GM10266 (cell line): ENCODE measurements at regions not wholly inside any gene's neighbourhood (a gene's known extent, or its start where the extent isn't known, plus 50 kb on each side); places are given as distances from the start of the nearest gene placed in this dataset.

Source experiments
- DNase-seq: peaks from one replicate; pipeline ENCODE4 v3.0.0; 2012; ENCODE audit errors: extremely low spot score
- CTCF ChIP-seq: IDR thresholded peaks from 2 replicates; pipeline ENCODE4 v1.5.1; 2012; ENCODE audit warnings: mild to moderate bottlenecking, low read depth; ENCODE audit not compliant: control insufficient read depth, insufficient read depth; ENCODE audit errors: missing control alignments

GRCh38 chr13:27699952-27700351 is 78.3 kb downstream of the POLR1D start:
- no peak for TF ChIP-seq CTCF
- DNase-seq: no peak

- no peak for DNase-seq
- TF ChIP-seq CTCF: no peak
Measured at GRCh38 chr13:27704681-27705080, 83.0 kb downstream of the POLR1D start.

DNA sequence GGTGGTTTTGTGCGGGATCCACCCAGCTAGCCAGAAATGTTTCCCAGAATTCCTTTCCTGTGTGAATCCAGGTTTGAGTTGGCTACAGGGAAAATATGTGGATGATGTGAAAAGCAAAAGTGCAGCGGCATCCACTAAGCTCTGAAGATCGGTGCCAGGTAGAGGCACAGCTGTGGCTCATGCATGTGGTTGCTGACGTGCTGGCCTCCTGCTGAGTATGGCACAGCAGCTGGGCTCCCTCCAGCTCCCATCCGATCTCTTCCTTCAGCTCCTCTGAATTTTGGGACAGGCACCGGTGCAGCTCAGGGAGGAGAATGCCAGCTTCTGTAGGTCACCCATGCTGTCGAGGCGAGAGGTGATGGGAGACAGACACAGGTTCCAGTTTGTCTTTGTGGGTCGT is 84.0 kb upstream of the GSX1 start:
- TF ChIP-seq CTCF: no peak

GRCh38 chr13:27709779-27710178 is 82.5 kb upstream of the GSX1 start:
- no peak for TF ChIP-seq CTCF
- no peak for DNase-seq

More for the DNA sequence above, 84.0 kb upstream of the GSX1 start:
- no peak for DNase-seq

- TF ChIP-seq CTCF: peak; percentile 4
- DNase-seq: no peak
Measured at GRCh38 chr13:27712421-27712820, 79.9 kb upstream of the GSX1 start.

DNA sequence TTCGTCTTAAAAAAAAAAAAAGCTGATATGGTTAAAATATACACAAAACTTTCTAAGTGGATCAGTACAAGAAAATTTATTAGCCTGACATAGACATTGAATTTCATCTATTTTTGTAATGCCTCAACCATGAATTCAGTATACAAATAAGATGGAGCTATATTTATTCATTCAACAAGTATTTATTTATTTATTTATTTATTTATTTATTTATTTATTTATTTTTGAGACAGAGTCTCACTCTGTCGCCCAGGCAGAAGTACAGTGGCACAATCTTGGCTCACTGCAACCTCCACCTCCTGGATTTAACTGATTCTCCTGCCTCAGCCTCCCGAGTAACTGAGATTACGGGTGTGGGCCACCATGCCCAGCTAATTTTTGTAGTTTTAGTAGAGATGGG is 78.5 kb upstream of the GSX1 start:
- no peak for TF ChIP-seq CTCF
- no peak for DNase-seq

- DNase-seq: no peak
- no peak for TF ChIP-seq CTCF
Measured at GRCh38 chr13:27721681-27722080, 70.6 kb upstream of the GSX1 start.
